GM12872 (cell line): ENCODE measurements at regions not wholly inside any gene's neighbourhood (a gene's known extent, or its start where the extent isn't known, plus 50 kb on each side); places are given as distances from the start of the nearest gene placed in this dataset.

Source experiments
- CTCF ChIP-seq: IDR thresholded peaks from 3 replicates; pipeline ENCODE4 v1.5.1; 2011; ENCODE audit warnings: low read depth, mild to moderate bottlenecking, low read length, moderate library complexity; ENCODE audit not compliant: insufficient read depth

- TF ChIP-seq CTCF, result no peak
Observed at GRCh38 chr18:65671621-65672415, 79.0 kb upstream of the CDH7 start.

GRCh38 chr18:65661391-65661790 lies 89.4 kb upstream of the CDH7 start:
- TF ChIP-seq CTCF, result no peak

GRCh38 chr18:65659912-65660311 lies 90.9 kb upstream of the CDH7 start:
- no peak for TF ChIP-seq CTCF

GRCh38 chr18:65659312-65659711 lies 91.5 kb upstream of the CDH7 start:
- no peak for TF ChIP-seq CTCF

GRCh38 chr18:65651192-65651591 lies 99.6 kb upstream of the CDH7 start:
- no peak for TF ChIP-seq CTCF

- TF ChIP-seq CTCF, result no peak
Observed at GRCh38 chr18:65632236-65632635, 118.6 kb upstream of the CDH7 start.

- no peak for TF ChIP-seq CTCF
Observed at GRCh38 chr18:65631766-65632165, 119.0 kb upstream of the CDH7 start.
